Femur (tissue), 1 donor: ENCODE measurements at regions not wholly inside any gene's neighbourhood (a gene's known extent, or its start where the extent isn't known, plus 50 kb on each side); places are given as distances from the start of the nearest gene placed in this dataset.

Experiments used
- DNase-seq: peaks from one replicate; pipeline ENCODE4 v3.0.0-alpha.2; 2017

GRCh38 chr15:93139436-93139835 is 50.4 kb upstream of the RGMA start:
- no peak for DNase-seq

GRCh38 chr15:93138681-93139250 is 49.8 kb upstream of the RGMA start:
- DNase-seq: no peak
